ENCODE measurements at regions not wholly inside any gene's neighbourhood (a gene's known extent, or its start where the extent isn't known, plus 50 kb on each side); places are given as distances from the start of the nearest gene placed in this dataset.

DNA sequence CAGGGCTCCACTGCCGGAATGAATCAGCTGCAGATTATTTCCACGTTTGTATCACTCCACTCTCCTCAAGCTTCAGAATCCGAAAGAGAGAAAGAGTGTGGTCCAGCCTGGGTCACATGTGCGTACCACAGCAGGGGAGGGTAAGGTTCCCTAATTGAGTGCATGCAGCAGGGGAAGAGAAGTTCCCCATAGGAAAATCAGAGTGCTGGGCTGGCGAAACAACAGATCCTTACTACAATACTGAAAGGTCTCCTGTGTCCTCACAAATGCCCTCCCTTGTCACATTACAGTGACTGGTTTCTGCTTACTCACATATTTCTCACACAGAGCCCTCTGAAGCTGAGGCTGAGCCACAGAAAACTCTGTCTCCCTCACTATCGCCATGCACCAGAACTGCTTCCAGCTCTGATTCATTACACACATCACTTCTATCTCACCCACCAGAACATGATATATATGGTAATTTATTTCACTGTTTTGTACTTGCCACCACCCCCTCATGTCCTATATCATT is 532.2 kb upstream of the TUSC1 start:
- H3K27ac ChIP-seq (ENCODE audit: low read depth, low read length, poor library complexity, severe bottlenecking): no peak overlapping the region
- no peaks in the 10 kb centered on the region for H3K9me3 ChIP-seq (ENCODE audit: low read depth, low read length, poor library complexity, severe bottlenecking)
- H3K36me3 ChIP-seq (ENCODE audit: insufficient read depth, low read length, poor library complexity, severe bottlenecking): no peaks in the 10 kb centered on the region
- H3K27me3 ChIP-seq (replicated peaks; ENCODE audit: insufficient read depth, low read depth, low read length, poor library complexity): no peaks in the 10 kb centered on the region
- POLR2A ChIA-PET (ENCODE audit: low non-redundant PET): no interaction called here
- BruUV-seq (replicated peaks): no TSS peak
- intact Hi-C loops (cut with micrococcal nuclease; ENCODE audit: unreplicated experiment): no loop called here
- TF ChIP-seq EZH2 (IDR thresholded peaks at IDR 0.05; ENCODE audit: borderline replicate concordance, low read depth, low read length, poor library complexity, severe bottlenecking): no peak
- H3K4me3 ChIP-seq (ENCODE audit: low read depth, low read length, poor library complexity, severe bottlenecking): no peak overlapping the region
- DNase-seq (ENCODE audit: low spot score): no peak
- CTCF ChIA-PET: no interaction called here
- H3K4me1 ChIP-seq (ENCODE audit: insufficient read depth, low read length, poor library complexity, severe bottlenecking): no peaks in the 10 kb centered on the region

DNA sequence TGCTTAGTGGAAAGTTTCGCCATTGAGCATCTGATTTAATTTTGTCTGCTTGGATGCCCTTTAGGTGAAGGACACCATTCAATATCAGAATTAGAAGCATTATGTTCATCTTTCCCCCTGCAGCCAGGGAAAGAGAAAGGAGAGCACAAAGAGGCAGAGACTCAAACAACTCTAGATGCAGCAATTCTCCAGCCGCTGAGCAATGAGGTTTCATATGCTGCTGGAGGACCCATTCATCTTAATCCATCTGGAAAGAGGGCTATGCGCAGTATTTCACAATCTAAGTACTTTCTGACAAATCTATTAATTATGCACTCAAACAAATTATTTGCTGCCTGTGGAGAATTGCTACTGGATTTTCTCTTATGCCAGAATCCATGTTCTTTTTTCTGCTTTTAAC is 527.0 kb upstream of the TUSC1 start:
- no peak overlapping the region for H3K4me3 ChIP-seq (ENCODE audit: low read depth, low read length, poor library complexity, severe bottlenecking)
- intact Hi-C loops (cut with micrococcal nuclease; ENCODE audit: unreplicated experiment): no loop called here
- no peak overlapping the region for H3K27ac ChIP-seq (ENCODE audit: low read depth, low read length, poor library complexity, severe bottlenecking)
- TF ChIP-seq CTCF (conservative IDR thresholded peaks at IDR 0.05; ENCODE audit: low read depth, low read length) (no peak), EZH2 (IDR thresholded peaks at IDR 0.05; ENCODE audit: borderline replicate concordance, low read depth, low read length, poor library complexity, severe bottlenecking) (no peak)
- ChIA-PET POLR2A (ENCODE audit: low non-redundant PET) (no interaction called here), CTCF (no interaction called here)
- no peaks in the 10 kb centered on the region for H3K4me1 ChIP-seq (ENCODE audit: insufficient read depth, low read length, poor library complexity, severe bottlenecking)
- DNase-seq (ENCODE audit: low spot score): no peak
- no peaks in the 10 kb centered on the region for H3K9me3 ChIP-seq (ENCODE audit: low read depth, low read length, poor library complexity, severe bottlenecking)
- H3K36me3 ChIP-seq (ENCODE audit: insufficient read depth, low read length, poor library complexity, severe bottlenecking): no peaks in the 10 kb centered on the region
- no TSS peak for BruUV-seq (replicated peaks)
- no peaks in the 10 kb centered on the region for H3K27me3 ChIP-seq (replicated peaks; ENCODE audit: insufficient read depth, low read depth, low read length, poor library complexity)

GRCh38 chr9:26193237-26193636 is 515.0 kb upstream of the TUSC1 start:
- no peak overlapping the region for H3K4me3 ChIP-seq (ENCODE audit: low read depth, low read length, poor library complexity, severe bottlenecking)
- no peaks in the 10 kb centered on the region for H3K4me1 ChIP-seq (ENCODE audit: insufficient read depth, low read length, poor library complexity, severe bottlenecking)
- ChIA-PET CTCF (no interaction called here), POLR2A (ENCODE audit: low non-redundant PET) (no interaction called here)
- no peaks in the 10 kb centered on the region for H3K36me3 ChIP-seq (ENCODE audit: insufficient read depth, low read length, poor library complexity, severe bottlenecking)
- no peaks in the 10 kb centered on the region for H3K9me3 ChIP-seq (ENCODE audit: low read depth, low read length, poor library complexity, severe bottlenecking)
- BruUV-seq (replicated peaks): no TSS peak
- no peaks in the 10 kb centered on the region for H3K27me3 ChIP-seq (replicated peaks; ENCODE audit: insufficient read depth, low read depth, low read length, poor library complexity)
- no peak for DNase-seq (ENCODE audit: low spot score)
- TF ChIP-seq CTCF (conservative IDR thresholded peaks at IDR 0.05; ENCODE audit: low read depth, low read length) (no peak), EZH2 (IDR thresholded peaks at IDR 0.05; ENCODE audit: borderline replicate concordance, low read depth, low read length, poor library complexity, severe bottlenecking) (no peak)
- no peak overlapping the region for H3K27ac ChIP-seq (ENCODE audit: low read depth, low read length, poor library complexity, severe bottlenecking)
- intact Hi-C loops (cut with micrococcal nuclease; ENCODE audit: unreplicated experiment): no loop called here

DNA sequence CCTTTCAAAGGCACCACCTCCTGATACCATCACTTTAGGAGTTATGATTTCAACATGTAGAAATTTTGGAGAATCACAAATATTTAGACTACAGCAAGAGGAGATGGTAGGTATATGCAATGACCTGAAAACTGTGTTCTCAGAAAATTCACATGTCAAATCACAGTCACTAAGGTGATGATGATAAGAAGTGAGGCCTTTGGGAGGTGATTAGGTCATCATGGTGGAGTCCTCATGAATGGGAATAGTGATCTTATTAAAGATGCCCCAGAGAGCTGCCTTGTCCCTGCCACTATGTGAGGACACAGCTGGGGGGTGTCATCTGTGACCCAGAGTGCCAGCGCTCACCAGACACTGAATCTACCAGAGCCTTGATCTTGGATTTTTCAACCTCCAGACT is 513.5 kb upstream of the TUSC1 start:
- H3K9me3 ChIP-seq (ENCODE audit: low read depth, low read length, poor library complexity, severe bottlenecking): no peaks in the 10 kb centered on the region
- ChIA-PET CTCF (no interaction called here), POLR2A (ENCODE audit: low non-redundant PET) (no interaction called here)
- H3K4me3 ChIP-seq (ENCODE audit: low read depth, low read length, poor library complexity, severe bottlenecking): no peak overlapping the region
- no TSS peak for BruUV-seq (replicated peaks)
- no peak for DNase-seq (ENCODE audit: low spot score)
- no peaks in the 10 kb centered on the region for H3K4me1 ChIP-seq (ENCODE audit: insufficient read depth, low read length, poor library complexity, severe bottlenecking)
- H3K27ac ChIP-seq (ENCODE audit: low read depth, low read length, poor library complexity, severe bottlenecking): no peak overlapping the region
- intact Hi-C loops (cut with micrococcal nuclease; ENCODE audit: unreplicated experiment): no loop called here
- H3K27me3 ChIP-seq (replicated peaks; ENCODE audit: insufficient read depth, low read depth, low read length, poor library complexity): no peaks in the 10 kb centered on the region
- H3K36me3 ChIP-seq (ENCODE audit: insufficient read depth, low read length, poor library complexity, severe bottlenecking): no peaks in the 10 kb centered on the region
- TF ChIP-seq EZH2 (IDR thresholded peaks at IDR 0.05; ENCODE audit: borderline replicate concordance, low read depth, low read length, poor library complexity, severe bottlenecking) (no peak), CTCF (conservative IDR thresholded peaks at IDR 0.05; ENCODE audit: low read depth, low read length) (no peak)

Data from A673 (cell line).